SU-DHL-6 (cell line): ENCODE measurements at regions not wholly inside any gene's neighbourhood (a gene's known extent, or its start where the extent isn't known, plus 50 kb on each side); places are given as distances from the start of the nearest gene placed in this dataset.

Source experiments
- H2AFZ ChIP-seq: fragments of 200-600 bp; sonication (generic); 2 replicates; pipeline ENCODE4 v1.6.1; 2014; ENCODE audit warnings: low read depth, mild to moderate bottlenecking, moderate library complexity, mixed read lengths, antibody characterized with exemption, low read length; ENCODE audit not compliant: severe bottlenecking
- H3F3A ChIP-seq: fragments of 200-600 bp; shearing (Covaris generic); 2 replicates; pipeline ENCODE4 v1.6.0; 2016; ENCODE audit warnings: antibody characterized with exemption, mild to moderate bottlenecking; ENCODE audit not compliant: insufficient read depth
- H3K27ac ChIP-seq: fragments of 200-600 bp; sonication (generic); 2 replicates; pipeline ENCODE4 v1.5.1; 2016; ENCODE audit warnings: low read depth, mild to moderate bottlenecking, low read length, moderate library complexity, mixed read lengths
- H3K27me3 ChIP-seq: fragments of 200-600 bp; sonication (generic), shearing (Covaris generic); 2 replicates; pipeline ENCODE4 v1.6.0; 2014; ENCODE audit warnings: mild to moderate bottlenecking, low read length
- H3K36me3 ChIP-seq: fragments of 200-600 bp; sonication (generic); 2 replicates; pipeline ENCODE4 v1.6.1; 2014; ENCODE audit warnings: mild to moderate bottlenecking, low read length, mixed read lengths
- H3K4me2 ChIP-seq: fragments of 300-600, 200-600 bp; shearing (Covaris generic), sonication (generic); 2 replicates; pipeline ENCODE4 v1.6.0; 2014; ENCODE audit warnings: low read length, low read depth, mild to moderate bottlenecking; ENCODE audit not compliant: poor library complexity, severe bottlenecking
- H3K4me3 ChIP-seq: fragments of 200-600 bp; sonication (generic); 2 replicates; pipeline ENCODE4 v1.5.1; 2014; ENCODE audit warnings: antibody characterized with exemption, low read length, mild to moderate bottlenecking, mixed read lengths; ENCODE audit not compliant: insufficient read depth, poor library complexity, severe bottlenecking
- H3K79me2 ChIP-seq: fragments of 200-600 bp; sonication (generic); 2 replicates; pipeline ENCODE4 v1.6.1; 2014; ENCODE audit warnings: mild to moderate bottlenecking, low read length, moderate library complexity; ENCODE audit not compliant: insufficient read depth
- H3K9ac ChIP-seq: fragments of 200-600 bp; sonication (generic); 2 replicates; pipeline ENCODE4 v1.7.0; 2014; ENCODE audit warnings: mild to moderate bottlenecking, low read length
- H3K9me2 ChIP-seq: fragments of 200-600 bp; sonication (generic); replicated peaks from 2 replicates; pipeline ENCODE4 v1.6.1; 2014; ENCODE audit warnings: low read length; ENCODE audit not compliant: insufficient read depth
- H3K9me3 ChIP-seq: fragments of 200-600 bp; sonication (generic); 2 replicates; pipeline ENCODE4 v1.6.1; 2014; ENCODE audit warnings: low read length, mixed read lengths; ENCODE audit not compliant: insufficient read depth
- H4K20me1 ChIP-seq: fragments of 200-600 bp; sonication (generic); 2 replicates; pipeline ENCODE4 v1.6.1; 2014; ENCODE audit warnings: low read depth, mild to moderate bottlenecking, antibody characterized with exemption, low read length, moderate library complexity, mixed read lengths
- EZH2phosphoT487 ChIP-seq: fragments of 200-600 bp; sonication (generic), shearing (Covaris generic); conservative IDR thresholded peaks from 2 replicates; pipeline ENCODE4 v1.6.1; 2018; ENCODE audit warnings: mild to moderate bottlenecking, antibody characterized with exemption, low read length, moderate library complexity, mixed read lengths
- TF ChIP-seq, protein P1 (sequence below): fragments of 200-600 bp; sonication (generic); IDR thresholded peaks from one replicate; pipeline ENCODE4 v1.5.1; 2017; ENCODE audit warnings: antibody characterized with exemption, mild to moderate bottlenecking, low read length, moderate library complexity; ENCODE audit not compliant: insufficient read depth, poor library complexity, severe bottlenecking

DNA sequence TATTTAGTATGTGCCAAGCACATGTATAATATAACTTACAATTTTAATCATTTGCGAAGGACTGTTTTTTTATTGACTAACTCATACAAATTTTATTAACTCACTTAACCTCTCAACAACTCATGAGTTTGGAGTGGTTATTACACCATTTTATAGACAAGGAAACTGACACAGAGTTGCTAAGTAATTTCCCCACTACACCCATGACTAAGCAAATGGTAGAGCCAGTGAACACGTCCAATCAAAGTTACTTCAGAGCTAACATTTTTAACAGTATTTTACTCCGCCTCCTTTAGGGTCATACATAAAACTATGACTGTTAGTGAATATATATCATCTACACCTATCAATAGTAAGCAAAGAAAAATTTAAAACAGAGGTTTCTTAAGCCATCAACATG is 556.7 kb upstream of the FSIP2 start:
- TF ChIP-seq, protein P1, sequence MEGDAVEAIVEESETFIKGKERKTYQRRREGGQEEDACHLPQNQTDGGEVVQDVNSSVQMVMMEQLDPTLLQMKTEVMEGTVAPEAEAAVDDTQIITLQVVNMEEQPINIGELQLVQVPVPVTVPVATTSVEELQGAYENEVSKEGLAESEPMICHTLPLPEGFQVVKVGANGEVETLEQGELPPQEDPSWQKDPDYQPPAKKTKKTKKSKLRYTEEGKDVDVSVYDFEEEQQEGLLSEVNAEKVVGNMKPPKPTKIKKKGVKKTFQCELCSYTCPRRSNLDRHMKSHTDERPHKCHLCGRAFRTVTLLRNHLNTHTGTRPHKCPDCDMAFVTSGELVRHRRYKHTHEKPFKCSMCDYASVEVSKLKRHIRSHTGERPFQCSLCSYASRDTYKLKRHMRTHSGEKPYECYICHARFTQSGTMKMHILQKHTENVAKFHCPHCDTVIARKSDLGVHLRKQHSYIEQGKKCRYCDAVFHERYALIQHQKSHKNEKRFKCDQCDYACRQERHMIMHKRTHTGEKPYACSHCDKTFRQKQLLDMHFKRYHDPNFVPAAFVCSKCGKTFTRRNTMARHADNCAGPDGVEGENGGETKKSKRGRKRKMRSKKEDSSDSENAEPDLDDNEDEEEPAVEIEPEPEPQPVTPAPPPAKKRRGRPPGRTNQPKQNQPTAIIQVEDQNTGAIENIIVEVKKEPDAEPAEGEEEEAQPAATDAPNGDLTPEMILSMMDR: no peak
- H3K27ac ChIP-seq: no peak overlapping the region

DNA sequence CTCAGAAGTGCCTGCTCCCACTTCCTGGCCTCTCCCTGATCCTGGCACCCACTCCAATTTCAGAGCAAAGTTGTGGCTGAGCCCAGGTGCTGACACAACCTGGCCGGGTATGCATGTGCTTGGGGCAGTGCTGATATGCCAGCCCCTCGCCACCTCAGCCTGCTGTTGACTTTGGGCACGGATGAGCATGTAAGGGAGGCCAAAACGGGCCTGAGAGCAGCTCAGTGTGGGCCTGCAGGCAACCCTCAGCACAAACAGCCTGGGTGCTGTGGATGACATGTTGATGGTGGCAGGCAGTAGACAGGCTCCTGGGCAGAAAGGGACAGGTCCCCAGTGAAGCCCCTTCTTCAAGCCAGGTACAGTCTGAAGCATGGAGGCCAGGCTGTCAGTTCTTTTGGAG is 553.6 kb upstream of the FSIP2 start:
- Histone ChIP-seq H3K4me2 (no peak overlapping the region), H4K20me1 (no peaks in the 10 kb centered on the region), H3K9me2 (no peaks in the 10 kb centered on the region), H3K79me2 (no peaks in the 10 kb centered on the region), H3K4me3 (no peak overlapping the region), H3K36me3 (no peaks in the 10 kb centered on the region), H3K9me3 (no peaks in the 10 kb centered on the region), H3K27ac (no peak overlapping the region), H2AFZ (no peak overlapping the region), H3K27me3 (no peaks in the 10 kb centered on the region), H3F3A (no peaks in the 10 kb centered on the region), H3K9ac (no peak overlapping the region)
- TF ChIP-seq, protein P1: no peak
- no peak for TF ChIP-seq EZH2phosphoT487

More for the DNA sequence above, 556.7 kb upstream of the FSIP2 start:
- H3K27me3 ChIP-seq: no peaks in the 10 kb centered on the region
- H3K4me3 ChIP-seq: no peak overlapping the region
- H3K36me3 ChIP-seq: no peaks in the 10 kb centered on the region
- H3K9me2 ChIP-seq: no peaks in the 10 kb centered on the region
- H3K9ac ChIP-seq: no peak overlapping the region
- no peaks in the 10 kb centered on the region for H3K9me3 ChIP-seq
- no peaks in the 10 kb centered on the region for H3F3A ChIP-seq
- H3K79me2 ChIP-seq: no peaks in the 10 kb centered on the region
- no peaks in the 10 kb centered on the region for H4K20me1 ChIP-seq
- no peak overlapping the region for H3K4me2 ChIP-seq
- H2AFZ ChIP-seq: peak overlapping the region; percentile 26

DNA sequence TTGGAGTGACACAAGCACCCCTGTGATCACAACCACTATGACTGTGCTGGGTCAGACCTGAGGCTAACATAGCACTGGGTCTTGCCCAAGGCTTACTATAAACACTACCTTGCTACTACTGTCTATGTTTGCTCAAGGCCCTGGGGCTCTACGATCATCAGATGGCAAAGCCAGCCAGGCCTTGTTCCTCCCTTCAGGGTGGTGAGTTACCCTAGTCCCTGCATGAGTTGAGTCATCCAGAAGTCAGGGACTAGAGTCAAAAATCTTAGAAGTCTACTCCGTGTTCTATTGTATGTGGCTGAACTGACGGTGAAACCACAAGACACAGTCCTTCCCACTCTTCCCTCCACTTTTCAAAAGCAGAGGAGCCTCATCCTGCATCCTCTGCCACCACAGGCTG is 551.2 kb upstream of the FSIP2 start:
- Histone ChIP-seq H4K20me1 (no peaks in the 10 kb centered on the region), H3K9me2 (no peaks in the 10 kb centered on the region), H3K79me2 (no peaks in the 10 kb centered on the region), H3K36me3 (no peaks in the 10 kb centered on the region), H3K4me2 (no peak overlapping the region), H3K27me3 (no peaks in the 10 kb centered on the region), H3K4me3 (no peak overlapping the region), H3F3A (no peaks in the 10 kb centered on the region), H3K9me3 (no peaks in the 10 kb centered on the region), H2AFZ (no peak overlapping the region), H3K9ac (no peak overlapping the region), H3K27ac (no peak overlapping the region)
- TF ChIP-seq, protein P1: no peak
- no peak for TF ChIP-seq EZH2phosphoT487

DNA sequence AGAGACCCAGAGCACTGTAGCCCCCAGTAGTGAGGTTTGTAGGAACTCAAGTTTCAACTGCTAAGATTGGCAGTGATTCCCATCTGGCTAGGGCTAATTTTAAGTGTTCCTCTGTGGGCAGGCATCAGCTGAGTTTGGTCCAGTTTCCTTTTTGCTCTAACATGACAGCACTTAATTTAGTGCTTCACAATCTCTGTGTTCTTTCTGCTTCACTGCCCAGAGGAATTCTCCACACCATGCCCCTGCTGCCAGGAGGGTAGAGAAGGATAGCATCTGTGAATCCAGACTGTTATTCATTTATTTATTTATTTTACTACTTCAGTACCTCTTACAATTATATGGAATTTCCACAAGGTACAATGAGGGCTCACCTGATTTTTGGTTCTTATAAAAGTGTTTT is 549.9 kb upstream of the FSIP2 start:
- H3K4me2 ChIP-seq: no peak overlapping the region
- H3K36me3 ChIP-seq: no peaks in the 10 kb centered on the region
- H3F3A ChIP-seq: no peaks in the 10 kb centered on the region
- H3K27ac ChIP-seq: no peak overlapping the region
- H3K9me2 ChIP-seq: no peaks in the 10 kb centered on the region
- no peaks in the 10 kb centered on the region for H3K79me2 ChIP-seq
- no peaks in the 10 kb centered on the region for H4K20me1 ChIP-seq
- H2AFZ ChIP-seq: no peak overlapping the region
- H3K9me3 ChIP-seq: no peaks in the 10 kb centered on the region
- H3K27me3 ChIP-seq: no peaks in the 10 kb centered on the region
- TF ChIP-seq EZH2phosphoT487: no peak
- TF ChIP-seq, protein P1: no peak
- H3K9ac ChIP-seq: no peak overlapping the region
- H3K4me3 ChIP-seq: no peak overlapping the region
